BJ (cell line): ENCODE measurements at regions not wholly inside any gene's neighbourhood (a gene's known extent, or its start where the extent isn't known, plus 50 kb on each side); places are given as distances from the start of the nearest gene placed in this dataset.

ENCODE experiments used
- CTCF ChIA-PET: fragments of 350-600 bp; formaldehyde crosslinking; extraction: SDS; loops from one replicate; lab custom pipeline; 2021; ENCODE audit warnings: antibody characterized with exemption, inconsistent platforms; lab: Yijun Ruan, JAX
- POLR2A ChIA-PET: fragments of 300-600 bp; sonication (Branson Sonifier 250); formaldehyde crosslinking; extraction: SDS; loops from one replicate; lab custom pipeline; 2021; ENCODE audit warnings: antibody characterized with exemption; lab: Charles Lee
- DNase-seq: peaks from one replicate; pipeline ENCODE4 v3.0.0-alpha.2; 2011; ENCODE audit warnings: low read depth
- H3K27me3 ChIP-seq: 2 replicates; pipeline ENCODE4 v1.6.0; 2011; ENCODE audit warnings: low read length; ENCODE audit not compliant: control insufficient read depth, insufficient read depth
- H3K36me3 ChIP-seq: 2 replicates; pipeline ENCODE4 v1.5.1; 2011; ENCODE audit warnings: low read length; ENCODE audit not compliant: control insufficient read depth, insufficient read depth
- H3K4me3 ChIP-seq: 2 replicates; pipeline ENCODE4 v1.5.1; 2011; ENCODE audit warnings: low read depth, mild to moderate bottlenecking, control low read depth, low read length
- TF ChIP-seq, protein P1 (sequence below): IDR thresholded peaks from 2 replicates; pipeline ENCODE4 v1.5.1; 2011; ENCODE audit warnings: low read depth, mild to moderate bottlenecking, control low read depth, inconsistent platforms, low read length, moderate library complexity; ENCODE audit not compliant: insufficient read depth

DNA sequence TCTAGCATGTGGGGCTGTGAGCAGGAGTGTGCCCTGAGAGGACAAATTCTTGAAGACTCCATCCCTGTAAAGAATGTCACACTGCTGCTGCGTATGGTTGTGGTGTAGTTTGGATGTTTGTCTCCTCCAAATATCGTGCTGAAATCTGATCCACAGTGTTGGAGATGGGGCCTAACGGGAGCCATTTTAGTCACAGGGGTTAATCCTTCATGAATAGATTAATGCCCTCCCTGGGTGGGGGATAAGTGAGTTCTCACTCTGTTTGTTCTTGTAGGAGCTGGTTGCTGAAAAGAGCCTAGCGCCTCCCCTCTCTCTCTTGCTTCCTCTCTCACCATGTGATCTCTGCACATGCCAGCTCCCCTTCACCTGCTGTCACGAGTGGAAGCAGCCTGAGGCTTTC lies 94.5 kb upstream of the VASH1 start:
- DNase-seq, result no peak
- CTCF ChIA-PET, result no interaction called here
- POLR2A ChIA-PET, result no interaction called here
- TF ChIP-seq, protein P1, sequence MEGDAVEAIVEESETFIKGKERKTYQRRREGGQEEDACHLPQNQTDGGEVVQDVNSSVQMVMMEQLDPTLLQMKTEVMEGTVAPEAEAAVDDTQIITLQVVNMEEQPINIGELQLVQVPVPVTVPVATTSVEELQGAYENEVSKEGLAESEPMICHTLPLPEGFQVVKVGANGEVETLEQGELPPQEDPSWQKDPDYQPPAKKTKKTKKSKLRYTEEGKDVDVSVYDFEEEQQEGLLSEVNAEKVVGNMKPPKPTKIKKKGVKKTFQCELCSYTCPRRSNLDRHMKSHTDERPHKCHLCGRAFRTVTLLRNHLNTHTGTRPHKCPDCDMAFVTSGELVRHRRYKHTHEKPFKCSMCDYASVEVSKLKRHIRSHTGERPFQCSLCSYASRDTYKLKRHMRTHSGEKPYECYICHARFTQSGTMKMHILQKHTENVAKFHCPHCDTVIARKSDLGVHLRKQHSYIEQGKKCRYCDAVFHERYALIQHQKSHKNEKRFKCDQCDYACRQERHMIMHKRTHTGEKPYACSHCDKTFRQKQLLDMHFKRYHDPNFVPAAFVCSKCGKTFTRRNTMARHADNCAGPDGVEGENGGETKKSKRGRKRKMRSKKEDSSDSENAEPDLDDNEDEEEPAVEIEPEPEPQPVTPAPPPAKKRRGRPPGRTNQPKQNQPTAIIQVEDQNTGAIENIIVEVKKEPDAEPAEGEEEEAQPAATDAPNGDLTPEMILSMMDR, result no peak
- H3K36me3 ChIP-seq, result no peaks in the 10 kb centered on the region
- H3K27me3 ChIP-seq, result no peaks in the 10 kb centered on the region
- no peak overlapping the region for H3K4me3 ChIP-seq

DNA sequence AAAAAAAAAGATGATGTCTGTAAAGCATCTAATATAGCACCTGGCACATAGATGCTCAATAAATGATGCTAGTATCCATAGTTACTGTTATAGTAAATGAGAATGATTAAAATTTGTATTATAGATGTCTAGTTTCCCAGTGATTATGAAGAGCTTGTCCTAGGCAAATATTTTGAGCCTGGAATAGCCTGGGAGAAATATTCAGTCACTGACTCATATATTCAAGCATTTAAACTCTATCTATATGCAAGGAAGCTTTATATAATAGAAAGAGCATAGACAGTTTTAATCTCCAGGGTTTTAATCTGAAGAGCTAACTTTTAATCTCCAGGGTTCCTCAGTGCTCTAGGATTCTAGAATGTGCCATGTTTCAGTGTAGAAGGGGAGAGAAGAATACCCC lies 91.5 kb upstream of the VASH1 start:
- no peak for DNase-seq
- ChIA-PET CTCF (no interaction called here), POLR2A (no interaction called here)
- Histone ChIP-seq H3K27me3 (peaks cover 1% of the 10 kb centered on the region; the same call in 1 of the 2 replicates), H3K4me3 (no peak overlapping the region), H3K36me3 (no peaks in the 10 kb centered on the region)
- TF ChIP-seq, protein P1, result no peak

DNA sequence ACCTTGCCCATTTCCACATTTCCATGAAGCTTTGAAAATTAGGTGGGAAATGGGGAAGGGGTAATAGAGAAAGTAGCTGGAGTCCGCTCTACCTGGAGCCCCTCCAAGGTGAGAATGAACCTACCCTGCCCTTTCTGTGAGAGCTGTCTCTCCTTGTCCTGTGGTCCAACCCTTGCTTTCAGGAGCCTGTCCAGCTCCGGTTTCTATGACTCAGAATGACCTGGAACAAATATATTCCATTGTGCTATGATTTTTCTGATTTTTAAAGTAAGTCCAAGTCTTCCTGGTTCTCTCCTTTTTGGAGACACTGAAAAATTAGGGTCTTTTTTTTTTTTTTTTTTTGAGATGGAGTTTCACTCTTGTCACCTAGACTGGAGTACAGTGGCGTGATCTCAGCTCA lies 89.1 kb upstream of the VASH1 start:
- TF ChIP-seq, protein P1, result no peak
- ChIA-PET POLR2A (no interaction called here), CTCF (no interaction called here)
- Histone ChIP-seq H3K27me3 (peaks cover 1% of the 10 kb centered on the region; the same call in 1 of the 2 replicates), H3K4me3 (no peak overlapping the region), H3K36me3 (no peaks in the 10 kb centered on the region)
- DNase-seq, result no peak

GRCh38 chr14:76673261-76673660 lies 88.0 kb upstream of the VASH1 start:
- TF ChIP-seq, protein P1, result no peak
- H3K27me3 ChIP-seq, result peaks cover 1% of the 10 kb centered on the region; the same call in 1 of the 2 replicates
- ChIA-PET CTCF (no interaction called here), POLR2A (no interaction called here)
- H3K36me3 ChIP-seq, result no peaks in the 10 kb centered on the region
- no peak overlapping the region for H3K4me3 ChIP-seq
- no peak for DNase-seq

GRCh38 chr14:76675046-76675445 lies 86.2 kb upstream of the VASH1 start:
- TF ChIP-seq, protein P1, result no peak
- H3K27me3 ChIP-seq, result peaks cover 1% of the 10 kb centered on the region; the same call in 1 of the 2 replicates
- H3K4me3 ChIP-seq, result no peak overlapping the region
- no peaks in the 10 kb centered on the region for H3K36me3 ChIP-seq
- ChIA-PET POLR2A (no interaction called here), CTCF (no interaction called here)
- DNase-seq, result no peak
